Lower lobe of right lung (tissue), 2 donors: ENCODE measurements at regions not wholly inside any gene's neighbourhood (a gene's known extent, or its start where the extent isn't known, plus 50 kb on each side); places are given as distances from the start of the nearest gene placed in this dataset.
A peak's percentile ranks its signal among the peaks of the same experiment; 100 is the strongest.
"Not testable (repeated sequence)": the region's sequence is repeated elsewhere in the genome, so short reads cannot be mapped to it uniquely, and the experiment has no call there.

ENCODE experiments used
- ATAC-seq, 2 donors: fragments of 200-7000 bp; cut with Tn5 transposase; one replicate each; pipeline ENCODE4 v1.9.1; 2020 to 2022; ENCODE audit warnings: mild to moderate bottlenecking in 2 of 2, moderate library complexity in 2 of 2
- DNase-seq: peaks from one replicate; pipeline ENCODE4 v3.0.0-alpha.2; 2020
- H3K27ac ChIP-seq: fragments of 200-600 bp; one replicate; pipeline ENCODE4 v1.8.0; 2022
- H3K27me3 ChIP-seq: fragments of 200-600 bp; one replicate; pipeline ENCODE4 v1.8.0; 2022; ENCODE audit warnings: low read depth
- H3K36me3 ChIP-seq: fragments of 200-600 bp; one replicate; pipeline ENCODE4 v1.8.0; 2022; ENCODE audit warnings: mild to moderate bottlenecking
- H3K4me1 ChIP-seq: fragments of 200-600 bp; one replicate; pipeline ENCODE4 v1.8.0; 2022
- H3K4me3 ChIP-seq: fragments of 200-600 bp; one replicate; pipeline ENCODE4 v1.8.0; 2022; ENCODE audit warnings: mild to moderate bottlenecking
- H3K9me3 ChIP-seq: fragments of 200-600 bp; one replicate; pipeline ENCODE4 v1.8.0; 2022
- intact Hi-C: fragments of 100-400 bp; cut with DNase I; formaldehyde crosslinking; loops from one replicate; pipeline ENCODE4 v1.11.0; 2022
- TF ChIP-seq, protein P1 (sequence below): fragments of 200-600 bp; IDR thresholded peaks from one replicate; pipeline ENCODE4 v1.8.0; 2022; ENCODE audit warnings: antibody characterized with exemption, mild to moderate bottlenecking
- donor health status: DM: no; HTN: yes; CAD: no; lungs with severe emphysema.

DNA sequence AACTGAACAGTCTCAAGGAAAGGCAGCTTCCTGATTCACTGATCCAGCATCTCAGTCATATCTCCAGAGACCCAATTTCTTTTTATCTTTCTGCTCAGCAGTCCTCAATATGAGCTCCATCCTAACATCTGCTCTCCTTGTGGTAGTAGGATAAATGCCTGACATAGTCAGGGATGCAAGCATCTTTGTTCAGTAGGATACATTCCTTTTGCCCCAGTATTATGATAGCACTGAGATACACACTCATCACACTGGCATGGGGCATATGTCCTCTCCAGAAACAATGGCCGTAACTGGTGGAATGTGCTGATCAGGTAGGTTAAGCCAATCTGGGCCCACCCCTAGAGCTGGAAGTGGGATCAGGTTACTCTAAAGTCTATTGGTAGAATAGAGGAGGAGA, 207.2 kb downstream of the ETAA1 start:
- H3K9me3 ChIP-seq, result no peaks in the 10 kb centered on the region
- TF ChIP-seq, protein P1, sequence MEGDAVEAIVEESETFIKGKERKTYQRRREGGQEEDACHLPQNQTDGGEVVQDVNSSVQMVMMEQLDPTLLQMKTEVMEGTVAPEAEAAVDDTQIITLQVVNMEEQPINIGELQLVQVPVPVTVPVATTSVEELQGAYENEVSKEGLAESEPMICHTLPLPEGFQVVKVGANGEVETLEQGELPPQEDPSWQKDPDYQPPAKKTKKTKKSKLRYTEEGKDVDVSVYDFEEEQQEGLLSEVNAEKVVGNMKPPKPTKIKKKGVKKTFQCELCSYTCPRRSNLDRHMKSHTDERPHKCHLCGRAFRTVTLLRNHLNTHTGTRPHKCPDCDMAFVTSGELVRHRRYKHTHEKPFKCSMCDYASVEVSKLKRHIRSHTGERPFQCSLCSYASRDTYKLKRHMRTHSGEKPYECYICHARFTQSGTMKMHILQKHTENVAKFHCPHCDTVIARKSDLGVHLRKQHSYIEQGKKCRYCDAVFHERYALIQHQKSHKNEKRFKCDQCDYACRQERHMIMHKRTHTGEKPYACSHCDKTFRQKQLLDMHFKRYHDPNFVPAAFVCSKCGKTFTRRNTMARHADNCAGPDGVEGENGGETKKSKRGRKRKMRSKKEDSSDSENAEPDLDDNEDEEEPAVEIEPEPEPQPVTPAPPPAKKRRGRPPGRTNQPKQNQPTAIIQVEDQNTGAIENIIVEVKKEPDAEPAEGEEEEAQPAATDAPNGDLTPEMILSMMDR, result no peak
- intact Hi-C loops, result no loop called here
- no peak for DNase-seq
- H3K27ac ChIP-seq, result no peak overlapping the region
- no peaks in the 10 kb centered on the region for H3K36me3 ChIP-seq
- H3K27me3 ChIP-seq, result no peaks in the 10 kb centered on the region
- H3K4me1 ChIP-seq, result no peaks in the 10 kb centered on the region
- ATAC-seq, result no peak
- H3K4me3 ChIP-seq, result no peak overlapping the region

DNA sequence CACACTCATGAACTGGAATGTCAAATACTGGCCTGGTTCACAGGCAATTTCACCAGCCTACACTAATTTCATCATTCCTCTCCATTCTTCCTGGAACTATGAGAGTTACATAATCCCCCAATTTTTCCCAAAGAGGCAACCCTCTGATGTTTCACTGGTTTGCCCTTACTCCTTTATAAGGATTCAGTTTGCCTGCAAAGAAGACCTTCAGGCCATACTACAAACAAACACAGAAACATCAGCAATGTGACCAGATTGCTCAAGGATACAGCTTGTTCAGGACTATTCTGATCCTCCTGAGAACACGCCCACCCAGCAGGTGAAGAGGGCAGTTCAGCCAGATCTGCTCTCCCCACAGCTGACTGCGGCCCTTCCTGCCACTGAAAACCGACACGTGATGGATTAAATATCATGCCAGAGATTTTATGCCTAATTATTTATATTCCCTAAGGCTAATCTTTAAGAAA, 215.5 kb downstream of the ETAA1 start:
- TF ChIP-seq, protein P1, result no peak
- Histone ChIP-seq H3K36me3 (no peaks in the 10 kb centered on the region), H3K9me3 (no peaks in the 10 kb centered on the region), H3K27me3 (no peaks in the 10 kb centered on the region), H3K27ac (no peak overlapping the region), H3K4me3 (no peak overlapping the region), H3K4me1 (peaks cover 6% of the 10 kb centered on the region)
- intact Hi-C loops, result no loop called here
- DNase-seq (no peak), ATAC-seq (peak; percentile 60 to 73)

DNA sequence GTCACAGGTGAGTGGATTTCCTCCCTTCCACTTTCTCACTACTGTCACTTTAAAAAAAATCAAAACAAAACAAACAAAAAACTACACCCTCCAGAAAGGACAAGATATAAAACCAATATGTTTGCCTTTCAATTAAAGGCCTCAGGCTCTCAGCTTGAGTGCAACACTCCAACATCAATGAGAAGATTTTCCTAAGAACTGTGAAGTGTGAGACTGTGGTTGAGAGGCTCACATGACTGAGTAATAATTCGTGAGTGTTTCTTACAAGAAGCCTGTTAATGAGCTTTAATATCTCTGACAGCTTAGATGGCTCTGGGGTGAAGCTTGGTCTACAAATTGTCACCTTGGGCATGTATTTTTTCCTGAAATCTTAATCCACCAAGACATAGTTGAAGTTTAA, 216.1 kb downstream of the ETAA1 start:
- no peaks in the 10 kb centered on the region for H3K27me3 ChIP-seq
- DNase-seq (no peak), ATAC-seq (peak; percentile 19 to 84)
- H3K4me3 ChIP-seq, result no peak overlapping the region
- no peak overlapping the region for H3K27ac ChIP-seq
- TF ChIP-seq, protein P1, result no peak
- intact Hi-C loops, result no loop called here
- no peaks in the 10 kb centered on the region for H3K36me3 ChIP-seq
- H3K9me3 ChIP-seq, result no peaks in the 10 kb centered on the region
- peaks cover 6% of the 10 kb centered on the region for H3K4me1 ChIP-seq

DNA sequence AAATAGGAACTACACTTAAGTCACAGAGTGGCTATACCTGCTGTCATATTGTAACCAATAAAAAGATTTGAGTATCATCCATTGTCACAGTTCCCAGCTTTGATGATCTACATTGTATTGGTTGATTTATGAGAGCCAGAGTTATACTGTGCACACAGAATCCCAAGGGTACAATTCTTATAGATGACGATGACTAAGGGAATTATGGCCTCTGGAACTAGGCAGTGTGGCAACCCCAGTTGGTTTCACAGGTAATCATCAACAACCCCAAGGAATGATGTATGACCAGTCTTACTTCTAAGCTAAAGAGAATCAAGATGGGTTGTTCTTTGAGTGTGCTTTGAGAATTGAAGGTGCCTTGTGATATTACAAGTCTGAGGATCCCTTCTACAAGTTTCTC, 217.3 kb downstream of the ETAA1 start:
- ATAC-seq (no peak), DNase-seq (no peak)
- TF ChIP-seq, protein P1, result no peak
- Histone ChIP-seq H3K9me3 (no peaks in the 10 kb centered on the region), H3K4me1 (peaks cover 6% of the 10 kb centered on the region), H3K27me3 (no peaks in the 10 kb centered on the region), H3K36me3 (no peaks in the 10 kb centered on the region), H3K27ac (no peak overlapping the region), H3K4me3 (no peak overlapping the region)
- intact Hi-C loops, result no loop called here

DNA sequence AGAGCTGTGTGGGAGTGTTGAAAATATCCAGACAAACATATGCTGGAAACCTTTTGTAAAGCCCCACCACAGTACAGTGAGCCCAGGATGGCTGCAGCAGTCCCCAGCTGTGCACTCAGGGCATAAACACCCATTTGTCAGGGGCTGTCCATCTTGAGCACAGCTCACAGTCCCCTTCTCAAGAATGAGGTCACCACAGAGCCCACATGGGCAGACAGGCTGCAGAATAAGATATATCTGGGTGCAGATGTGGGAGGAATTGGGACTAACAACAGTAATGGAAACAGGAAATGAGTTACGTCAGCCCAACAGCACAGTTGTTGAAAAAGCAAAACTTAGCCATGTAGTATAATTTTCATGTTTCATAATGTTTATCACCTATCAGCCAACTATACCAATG, 219.6 kb downstream of the ETAA1 start:
- Histone ChIP-seq H3K27me3 (no peaks in the 10 kb centered on the region), H3K27ac (no peak overlapping the region), H3K4me1 (peaks cover 6% of the 10 kb centered on the region), H3K36me3 (no peaks in the 10 kb centered on the region), H3K4me3 (no peak overlapping the region), H3K9me3 (no peaks in the 10 kb centered on the region)
- TF ChIP-seq, protein P1, result no peak
- ATAC-seq, result peak in 1 of 2 donors; percentile 46
- intact Hi-C loops, result no loop called here
- no peak for DNase-seq

DNA sequence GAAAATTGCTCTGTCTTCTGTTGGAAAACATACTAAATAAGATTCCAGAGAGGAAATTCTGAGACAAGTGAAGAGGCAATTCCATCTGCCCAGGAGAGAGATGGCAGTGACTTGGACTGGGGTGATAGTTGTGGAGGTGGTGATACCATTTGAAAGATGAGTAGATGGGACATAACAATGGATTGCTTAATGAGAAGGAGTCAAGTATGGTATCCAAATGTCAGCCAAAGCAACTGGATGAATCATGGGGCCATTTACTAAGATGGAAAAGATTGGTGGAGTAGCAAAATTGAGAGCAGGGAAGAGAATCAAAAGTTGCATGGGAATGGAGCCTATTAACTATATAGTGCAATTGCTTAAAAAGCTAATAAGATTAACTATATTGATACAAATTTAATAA, 222.1 kb downstream of the ETAA1 start:
- Histone ChIP-seq H3K27ac (no peak overlapping the region), H3K36me3 (no peaks in the 10 kb centered on the region), H3K27me3 (no peaks in the 10 kb centered on the region), H3K4me3 (no peak overlapping the region), H3K4me1 (no peaks in the 10 kb centered on the region), H3K9me3 (no peaks in the 10 kb centered on the region)
- DNase-seq, result no peak
- TF ChIP-seq, protein P1, result no peak
- intact Hi-C loops, result no loop called here
- no peak for ATAC-seq

DNA sequence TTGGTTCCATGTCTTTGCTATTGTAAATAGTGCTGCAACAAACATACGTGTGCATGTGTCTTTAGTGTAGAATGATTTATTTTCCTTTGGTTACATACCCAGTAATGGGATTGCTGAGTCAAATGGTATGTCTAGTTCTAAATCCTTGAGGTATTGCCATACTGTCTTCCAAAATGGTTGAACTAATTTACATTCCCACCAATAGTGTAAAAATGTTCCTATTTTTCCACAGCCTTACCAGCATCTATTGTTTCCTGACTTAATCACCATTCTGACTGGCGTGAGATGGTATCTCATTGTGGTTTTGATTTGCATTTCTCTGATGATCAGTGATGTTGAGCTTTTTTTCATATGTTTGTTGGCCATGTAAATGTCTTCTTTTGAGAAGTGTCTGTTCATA, 226.6 kb downstream of the ETAA1 start:
- DNase-seq, H3K9me3 ChIP-seq, H3K36me3 ChIP-seq, H3K4me1 ChIP-seq, H3K4me3 ChIP-seq, H3K27me3 ChIP-seq, H3K27ac ChIP-seq, ATAC-seq, intact Hi-C loops: not testable (repeated sequence)
